ENCODE measurements at regions not wholly inside any gene's neighbourhood (a gene's known extent, or its start where the extent isn't known, plus 50 kb on each side); places are given as distances from the start of the nearest gene placed in this dataset.

DNA sequence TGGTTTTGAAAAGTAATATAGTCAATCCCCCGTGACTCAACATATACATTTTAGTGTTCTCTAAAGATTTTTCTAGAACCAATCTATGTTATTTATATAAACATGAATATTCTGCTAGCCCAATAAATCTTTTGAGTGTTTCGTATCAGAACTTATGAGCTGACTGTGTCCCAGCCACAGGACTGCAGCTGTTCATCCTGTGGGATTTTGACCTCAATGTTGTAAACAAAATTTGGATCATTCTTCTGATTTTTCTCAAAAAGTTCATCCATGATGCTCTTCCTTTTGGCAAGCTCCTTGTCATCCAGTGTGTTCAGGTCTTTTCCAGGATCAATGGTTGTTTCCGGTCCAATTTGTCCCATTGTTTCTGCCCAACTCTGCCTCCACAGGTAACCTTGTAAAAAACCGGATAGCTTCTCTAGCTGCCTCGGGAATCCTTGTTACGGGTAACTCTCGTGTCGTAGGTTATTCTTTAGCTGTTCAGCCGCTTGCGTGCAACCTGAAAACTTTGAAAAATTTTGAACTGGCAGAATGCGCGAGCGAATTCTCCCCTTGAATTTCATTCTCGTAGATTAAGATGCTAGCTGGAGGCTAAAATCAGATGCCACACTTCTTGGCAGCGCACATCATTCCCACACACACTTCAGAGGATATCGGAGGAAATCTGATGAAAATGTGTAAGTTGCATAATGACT lies 195.2 kb downstream of the SH3BP4 start:
- TF ChIP-seq, protein P1, sequence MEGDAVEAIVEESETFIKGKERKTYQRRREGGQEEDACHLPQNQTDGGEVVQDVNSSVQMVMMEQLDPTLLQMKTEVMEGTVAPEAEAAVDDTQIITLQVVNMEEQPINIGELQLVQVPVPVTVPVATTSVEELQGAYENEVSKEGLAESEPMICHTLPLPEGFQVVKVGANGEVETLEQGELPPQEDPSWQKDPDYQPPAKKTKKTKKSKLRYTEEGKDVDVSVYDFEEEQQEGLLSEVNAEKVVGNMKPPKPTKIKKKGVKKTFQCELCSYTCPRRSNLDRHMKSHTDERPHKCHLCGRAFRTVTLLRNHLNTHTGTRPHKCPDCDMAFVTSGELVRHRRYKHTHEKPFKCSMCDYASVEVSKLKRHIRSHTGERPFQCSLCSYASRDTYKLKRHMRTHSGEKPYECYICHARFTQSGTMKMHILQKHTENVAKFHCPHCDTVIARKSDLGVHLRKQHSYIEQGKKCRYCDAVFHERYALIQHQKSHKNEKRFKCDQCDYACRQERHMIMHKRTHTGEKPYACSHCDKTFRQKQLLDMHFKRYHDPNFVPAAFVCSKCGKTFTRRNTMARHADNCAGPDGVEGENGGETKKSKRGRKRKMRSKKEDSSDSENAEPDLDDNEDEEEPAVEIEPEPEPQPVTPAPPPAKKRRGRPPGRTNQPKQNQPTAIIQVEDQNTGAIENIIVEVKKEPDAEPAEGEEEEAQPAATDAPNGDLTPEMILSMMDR (IDR thresholded peaks at IDR 0.05; ENCODE audit: low read length), result no peak
- TF ChIP-seq EZH2 (optimal IDR thresholded peaks at IDR 0.05; ENCODE audit: low read depth, low read length), result no peak

Measured in MM.1S (cell line).